ENCODE measurements at regions not wholly inside any gene's neighbourhood (a gene's known extent, or its start where the extent isn't known, plus 50 kb on each side); places are given as distances from the start of the nearest gene placed in this dataset.

DNA sequence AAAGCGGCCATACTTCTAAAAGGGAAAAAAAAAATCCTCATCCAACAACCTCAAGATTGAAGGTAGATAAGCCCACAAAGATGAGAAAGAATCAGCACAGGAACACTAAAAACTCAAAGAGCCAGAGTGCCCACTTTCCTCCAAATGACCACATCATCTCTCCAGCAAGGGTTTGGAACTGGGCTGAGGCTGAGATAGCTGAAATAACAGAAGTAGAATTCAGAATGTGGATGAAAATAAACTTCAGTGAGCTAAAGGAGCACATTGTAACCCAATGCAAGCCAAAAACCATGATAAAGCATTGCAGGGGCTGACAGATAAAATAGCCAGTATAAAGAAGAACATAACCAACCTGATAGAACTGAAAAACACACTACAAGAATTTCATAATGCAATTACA is 158.7 kb upstream of the UBE2E2 start:
- DNase-seq (ENCODE audit: low spot score) (no peak), ATAC-seq (no peak), FAIRE-seq (no peak)
- POLR2A ChIA-PET = no interaction called here
- no peak overlapping the region for H3K4me3 ChIP-seq (replicated peaks in 1 of 3; ENCODE audit: insufficient read depth in 1 of 3, low read depth in 2 of 3, low read length in 3 of 3)
- H4K20me1 ChIP-seq (ENCODE audit: insufficient read depth, low read length) = no peaks in the 10 kb centered on the region
- H3K36me3 ChIP-seq (replicated peaks in 1 of 2; ENCODE audit: control insufficient read depth in 1 of 2, insufficient read depth in 2 of 2, low read length in 2 of 2) = no peaks in the 10 kb centered on the region
- no peak overlapping the region for H3K4me2 ChIP-seq (ENCODE audit: low read depth, low read length)
- H3K4me1 ChIP-seq (ENCODE audit: insufficient read depth, low read length) = no peaks in the 10 kb centered on the region
- no peaks in the 10 kb centered on the region for H3K9me3 ChIP-seq (ENCODE audit: low read length)
- H2AFZ ChIP-seq (ENCODE audit: low read length) = no peak overlapping the region
- intact Hi-C loops (cut with micrococcal nuclease; ENCODE audit: unreplicated experiment) = no loop called here
- no peak overlapping the region for H3K27ac ChIP-seq (ENCODE audit: extremely low read length, insufficient read depth, low read length)
- BruUV-seq (replicated peaks) = no TSS peak
- no peaks in the 10 kb centered on the region for H3K79me2 ChIP-seq (ENCODE audit: insufficient read depth, low read length)
- in situ Hi-C loops (cut with HindIII; ENCODE audit: extremely low pct_ligation_motif_present, low pct_unique_long_range_greater_than_20kb) = no loop called here
- H3K27me3 ChIP-seq (ENCODE audit: control insufficient read depth in 1 of 2, insufficient read depth in 2 of 2, low read length in 2 of 2) = no peaks in the 10 kb centered on the region
- CTCF ChIA-PET (ENCODE audit: low intra/inter-chr PET ratio, low total read pairs) = no interaction called here
- TF ChIP-seq U2AF2 (IDR thresholded peaks at IDR 0.05; ENCODE audit: low read depth, low read length) (no peak), SNAPC2 (CRISPR knock-in tag; IDR thresholded peaks at IDR 0.05) (no peak)
- WGBS (ENCODE audit: low lambda C conversion rate) = 6% methylated on average over 1 of the region's 1 CpG
- no peak overlapping the region for H3K9ac ChIP-seq (ENCODE audit: insufficient read depth, low read depth, low read length)

DNA sequence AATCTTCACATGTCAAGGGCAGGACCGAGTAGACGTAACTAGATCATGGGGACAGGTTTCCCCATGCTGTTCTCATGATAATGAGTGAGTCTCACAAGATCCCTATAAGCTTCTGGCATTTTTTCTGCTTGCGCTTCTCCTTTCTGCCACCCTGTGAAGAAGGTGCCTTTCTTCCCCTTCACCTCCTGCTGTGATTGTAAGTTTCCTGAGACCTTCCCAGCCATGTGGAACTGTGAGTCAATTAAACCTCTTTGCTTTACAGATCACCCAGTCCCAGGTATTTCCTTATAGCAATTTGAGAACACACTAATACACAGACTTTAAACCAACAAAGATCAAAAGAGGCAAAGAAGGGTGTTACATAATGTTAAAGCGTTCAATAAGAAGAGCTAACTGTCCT is 156.6 kb upstream of the UBE2E2 start:
- no peaks in the 10 kb centered on the region for H3K9me3 ChIP-seq (ENCODE audit: low read length)
- no peaks in the 10 kb centered on the region for H3K27me3 ChIP-seq (ENCODE audit: control insufficient read depth in 1 of 2, insufficient read depth in 2 of 2, low read length in 2 of 2)
- in situ Hi-C loops (cut with HindIII; ENCODE audit: extremely low pct_ligation_motif_present, low pct_unique_long_range_greater_than_20kb) (no loop called here), intact Hi-C loops (cut with micrococcal nuclease; ENCODE audit: unreplicated experiment) (no loop called here)
- H3K4me1 ChIP-seq (ENCODE audit: insufficient read depth, low read length) = no peaks in the 10 kb centered on the region
- ATAC-seq (no peak), DNase-seq (ENCODE audit: low spot score) (no peak), FAIRE-seq (no peak)
- H2AFZ ChIP-seq (ENCODE audit: low read length) = no peak overlapping the region
- H3K4me3 ChIP-seq (replicated peaks in 1 of 3; ENCODE audit: insufficient read depth in 1 of 3, low read depth in 2 of 3, low read length in 3 of 3) = no peak overlapping the region
- no peak overlapping the region for H3K4me2 ChIP-seq (ENCODE audit: low read depth, low read length)
- no peak overlapping the region for H3K9ac ChIP-seq (ENCODE audit: insufficient read depth, low read depth, low read length)
- 22% methylated on average over 4 of the region's 4 CpGs for WGBS (ENCODE audit: low lambda C conversion rate)
- CTCF ChIA-PET (ENCODE audit: low intra/inter-chr PET ratio, low total read pairs) = no interaction called here
- BruUV-seq (replicated peaks) = no TSS peak
- no peaks in the 10 kb centered on the region for H3K36me3 ChIP-seq (replicated peaks in 1 of 2; ENCODE audit: control insufficient read depth in 1 of 2, insufficient read depth in 2 of 2, low read length in 2 of 2)
- no peaks in the 10 kb centered on the region for H3K79me2 ChIP-seq (ENCODE audit: insufficient read depth, low read length)
- POLR2A ChIA-PET = no interaction called here
- no peak overlapping the region for H3K27ac ChIP-seq (ENCODE audit: extremely low read length, insufficient read depth, low read length)
- H4K20me1 ChIP-seq (ENCODE audit: insufficient read depth, low read length) = no peaks in the 10 kb centered on the region
- TF ChIP-seq ZNF33B (CRISPR knock-in tag; IDR thresholded peaks at IDR 0.05) = no peak
- no peak for TF ChIP-seq NR2F2 (IDR thresholded peaks at IDR 0.05; ENCODE audit: borderline replicate concordance, low read depth)
- no peak for TF ChIP-seq RAD51 (IDR thresholded peaks at IDR 0.05; ENCODE audit: borderline replicate concordance)
- TF ChIP-seq HDAC1 (CRISPR knock-in tag; IDR thresholded peaks at IDR 0.05) = no peak
- TF ChIP-seq NFATC3 (CRISPR knock-in tag; IDR thresholded peaks at IDR 0.05) = no peak
- TF ChIP-seq, protein P1, sequence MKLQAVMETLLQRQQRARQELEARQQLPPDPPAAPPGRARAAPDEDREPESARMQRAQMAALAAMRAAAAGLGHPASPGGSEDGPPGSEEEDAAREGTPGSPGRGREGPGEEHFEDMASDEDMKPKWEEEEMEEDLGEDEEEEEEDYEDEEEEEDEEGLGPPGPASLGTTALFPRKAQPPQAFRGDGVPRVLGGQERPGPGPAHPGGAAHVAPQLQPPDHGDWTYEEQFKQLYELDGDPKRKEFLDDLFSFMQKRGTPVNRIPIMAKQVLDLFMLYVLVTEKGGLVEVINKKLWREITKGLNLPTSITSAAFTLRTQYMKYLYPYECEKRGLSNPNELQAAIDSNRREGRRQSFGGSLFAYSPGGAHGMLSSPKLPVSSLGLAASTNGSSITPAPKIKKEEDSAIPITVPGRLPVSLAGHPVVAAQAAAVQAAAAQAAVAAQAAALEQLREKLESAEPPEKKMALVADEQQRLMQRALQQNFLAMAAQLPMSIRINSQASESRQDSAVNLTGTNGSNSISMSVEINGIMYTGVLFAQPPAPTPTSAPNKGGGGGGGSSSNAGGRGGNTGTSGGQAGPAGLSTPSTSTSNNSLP (IDR thresholded peaks at IDR 0.05; ENCODE audit: low read depth, low read length) = no peak
- TF ChIP-seq, protein P2, sequence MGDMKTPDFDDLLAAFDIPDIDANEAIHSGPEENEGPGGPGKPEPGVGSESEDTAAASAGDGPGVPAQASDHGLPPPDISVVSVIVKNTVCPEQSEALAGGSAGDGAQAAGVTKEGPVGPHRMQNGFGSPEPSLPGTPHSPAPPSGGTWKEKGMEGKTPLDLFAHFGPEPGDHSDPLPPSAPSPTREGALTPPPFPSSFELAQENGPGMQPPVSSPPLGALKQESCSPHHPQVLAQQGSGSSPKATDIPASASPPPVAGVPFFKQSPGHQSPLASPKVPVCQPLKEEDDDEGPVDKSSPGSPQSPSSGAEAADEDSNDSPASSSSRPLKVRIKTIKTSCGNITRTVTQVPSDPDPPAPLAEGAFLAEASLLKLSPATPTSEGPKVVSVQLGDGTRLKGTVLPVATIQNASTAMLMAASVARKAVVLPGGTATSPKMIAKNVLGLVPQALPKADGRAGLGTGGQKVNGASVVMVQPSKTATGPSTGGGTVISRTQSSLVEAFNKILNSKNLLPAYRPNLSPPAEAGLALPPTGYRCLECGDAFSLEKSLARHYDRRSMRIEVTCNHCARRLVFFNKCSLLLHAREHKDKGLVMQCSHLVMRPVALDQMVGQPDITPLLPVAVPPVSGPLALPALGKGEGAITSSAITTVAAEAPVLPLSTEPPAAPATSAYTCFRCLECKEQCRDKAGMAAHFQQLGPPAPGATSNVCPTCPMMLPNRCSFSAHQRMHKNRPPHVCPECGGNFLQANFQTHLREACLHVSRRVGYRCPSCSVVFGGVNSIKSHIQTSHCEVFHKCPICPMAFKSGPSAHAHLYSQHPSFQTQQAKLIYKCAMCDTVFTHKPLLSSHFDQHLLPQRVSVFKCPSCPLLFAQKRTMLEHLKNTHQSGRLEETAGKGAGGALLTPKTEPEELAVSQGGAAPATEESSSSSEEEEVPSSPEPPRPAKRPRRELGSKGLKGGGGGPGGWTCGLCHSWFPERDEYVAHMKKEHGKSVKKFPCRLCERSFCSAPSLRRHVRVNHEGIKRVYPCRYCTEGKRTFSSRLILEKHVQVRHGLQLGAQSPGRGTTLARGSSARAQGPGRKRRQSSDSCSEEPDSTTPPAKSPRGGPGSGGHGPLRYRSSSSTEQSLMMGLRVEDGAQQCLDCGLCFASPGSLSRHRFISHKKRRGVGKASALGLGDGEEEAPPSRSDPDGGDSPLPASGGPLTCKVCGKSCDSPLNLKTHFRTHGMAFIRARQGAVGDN (CRISPR knock-in tag; IDR thresholded peaks at IDR 0.05) = no peak
- TF ChIP-seq, protein P3, sequence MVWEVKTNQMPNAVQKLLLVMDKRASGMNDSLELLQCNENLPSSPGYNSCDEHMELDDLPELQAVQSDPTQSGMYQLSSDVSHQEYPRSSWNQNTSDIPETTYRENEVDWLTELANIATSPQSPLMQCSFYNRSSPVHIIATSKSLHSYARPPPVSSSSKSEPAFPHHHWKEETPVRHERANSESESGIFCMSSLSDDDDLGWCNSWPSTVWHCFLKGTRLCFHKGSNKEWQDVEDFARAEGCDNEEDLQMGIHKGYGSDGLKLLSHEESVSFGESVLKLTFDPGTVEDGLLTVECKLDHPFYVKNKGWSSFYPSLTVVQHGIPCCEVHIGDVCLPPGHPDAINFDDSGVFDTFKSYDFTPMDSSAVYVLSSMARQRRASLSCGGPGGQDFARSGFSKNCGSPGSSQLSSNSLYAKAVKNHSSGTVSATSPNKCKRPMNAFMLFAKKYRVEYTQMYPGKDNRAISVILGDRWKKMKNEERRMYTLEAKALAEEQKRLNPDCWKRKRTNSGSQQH (CRISPR knock-in tag; IDR thresholded peaks at IDR 0.05; ENCODE audit: low read depth) = no peak
- TF ChIP-seq ZMYM3 (CRISPR knock-in tag; IDR thresholded peaks at IDR 0.05) = no peak

Data from HepG2 (cell line).